GM12878 (cell line): ENCODE measurements at regions not wholly inside any gene's neighbourhood (a gene's known extent, or its start where the extent isn't known, plus 50 kb on each side); places are given as distances from the start of the nearest gene placed in this dataset.

Experiments used
- ATAC-seq: fragments of 200-7000 bp; cut with Tn5 transposase; 3 replicates; pipeline ENCODE4 v1.9.1; 2020; ENCODE audit warnings: mild to moderate bottlenecking, moderate library complexity
- BruUV-seq: library from RNA; stranded (reverse); fragments of 400-500 nt; replicated peaks from 2 replicates; lab custom pipeline; 2021; lab: Mats Ljungman, UMichigan
- CTCF ChIA-PET: fragments of 300-600 bp; sonication (Branson Sonifier 250); formaldehyde crosslinking; extraction: SDS; loops from one replicate; lab custom pipeline; 2021; ENCODE audit warnings: inconsistent platforms; lab: Yijun Ruan, JAX
- POLR2A ChIA-PET: fragments of 350-600 bp; formaldehyde crosslinking; extraction: SDS; loops from one replicate; lab custom pipeline; 2021; ENCODE audit warnings: inconsistent platforms; lab: Charles Lee
- RAD21 ChIA-PET: fragments of 300-600 bp; sonication (Branson Sonifier 250); formaldehyde crosslinking; loops from one replicate; lab custom pipeline; 2023; ENCODE audit warnings: antibody characterized with exemption; ENCODE audit not compliant: unreplicated experiment; lab: Charles Lee
- SMC1A ChIA-PET: fragments of 300-600 bp; sonication (Branson Sonifier 250); formaldehyde crosslinking; loops from one replicate; lab custom pipeline; 2023; ENCODE audit not compliant: unreplicated experiment, uncharacterized antibody; lab: Charles Lee
- DNase-seq: peaks from one replicate; pipeline ENCODE4 v3.0.0-alpha.2; 2011; ENCODE audit warnings: low read depth, low spot score
- FAIRE-seq: peaks from 3 replicates; lab custom pipeline; 2011; peaks lifted over from hg19 to GRCh38; lab: Jason Lieb, UNC
- H2AFZ ChIP-seq: 2 replicates; pipeline ENCODE4 v1.6.0; 2011; ENCODE audit warnings: low read depth, low read length, control low read depth; ENCODE audit not compliant: control insufficient read depth
- H3K27ac ChIP-seq: 2 replicates; pipeline ENCODE4 v1.5.1; 2011; ENCODE audit warnings: control low read depth; ENCODE audit not compliant: control insufficient read depth, insufficient read depth
- H3K27me3 ChIP-seq, 2 experiments: replicated peaks in 1 of 2; 2 replicates each; pipeline versions ENCODE4 v1.6.0 to v1.6.1; 2011; ENCODE audit warnings: low read length in 1 of 2; ENCODE audit not compliant: control insufficient read depth in 2 of 2, insufficient read depth in 2 of 2
- H3K36me3 ChIP-seq, 2 experiments: 2 replicates each; pipeline ENCODE4 v1.5.1; 2011; ENCODE audit warnings: low read length in 1 of 2; ENCODE audit not compliant: control insufficient read depth in 2 of 2, insufficient read depth in 2 of 2
- H3K4me1 ChIP-seq: 2 replicates; pipeline ENCODE4 v1.6.1; 2011; ENCODE audit warnings: mild to moderate bottlenecking, low read length, moderate library complexity, mixed read lengths; ENCODE audit not compliant: control insufficient read depth, insufficient read depth
- H3K4me2 ChIP-seq: 2 replicates; pipeline ENCODE4 v1.6.0; 2011; ENCODE audit warnings: control low read depth; ENCODE audit not compliant: control insufficient read depth, insufficient read depth
- H3K4me3 ChIP-seq: fragments of 200-600 bp; sonication (generic); 2 replicates; pipeline ENCODE4 v1.5.1; 2016
- H3K79me2 ChIP-seq: 2 replicates; pipeline ENCODE4 v1.6.0; 2011; ENCODE audit warnings: low read length; ENCODE audit not compliant: control insufficient read depth, insufficient read depth
- H3K9ac ChIP-seq: 2 replicates; pipeline ENCODE4 v1.8.0; 2011; ENCODE audit warnings: low read length, control low read depth, mixed read lengths; ENCODE audit not compliant: control insufficient read depth, insufficient read depth
- H3K9me3 ChIP-seq: replicated peaks from 3 replicates; pipeline ENCODE4 v1.5.1; 2011; ENCODE audit warnings: mild to moderate bottlenecking, low read length; ENCODE audit not compliant: control insufficient read depth, insufficient read depth
- H4K20me1 ChIP-seq: 2 replicates; pipeline ENCODE4 v1.6.0; 2011; ENCODE audit not compliant: control insufficient read depth, insufficient read depth
- CHD1 ChIP-seq: IDR thresholded peaks from 2 replicates; pipeline ENCODE4 v1.6.1; 2012; ENCODE audit warnings: low read depth, low read length, improper control_type of control experiment
- ETV6 ChIP-seq, 2 experiments: fragments of 450-650 bp in 1 of 2; IDR thresholded peaks in 1 of 2; conservative IDR thresholded peaks in 1 of 2; 2 replicates each; pipeline ENCODE4 v1.6.1; 2014; ENCODE audit warnings: antibody characterized with exemption in 1 of 2, borderline replicate concordance in 1 of 2, low read depth in 1 of 2, mild to moderate bottlenecking in 1 of 2, moderate library complexity in 1 of 2
- FOXK2 ChIP-seq: fragments of 450-650 bp; IDR thresholded peaks from 2 replicates; pipeline ENCODE4 v1.6.1; 2017; ENCODE audit warnings: mild to moderate bottlenecking, moderate library complexity
- IKZF2 ChIP-seq, 2 experiments: fragments of 450-650 bp; IDR thresholded peaks; 2 replicates each; pipeline ENCODE4 v1.6.1; 2017; ENCODE audit warnings: mild to moderate bottlenecking in 2 of 2, moderate library complexity in 2 of 2
- MTA2 ChIP-seq: fragments of 450-650 bp; IDR thresholded peaks from 2 replicates; pipeline ENCODE4 v1.6.1; 2016; ENCODE audit warnings: low read depth, mild to moderate bottlenecking, moderate library complexity
- NR2C1 ChIP-seq: fragments of 450-650 bp; IDR thresholded peaks from 2 replicates; pipeline ENCODE4 v1.6.1; 2017; ENCODE audit warnings: antibody characterized with exemption, mild to moderate bottlenecking, moderate library complexity
- NRF1 ChIP-seq: conservative IDR thresholded peaks from 2 replicates; pipeline ENCODE4 v1.6.1; 2011; ENCODE audit warnings: mild to moderate bottlenecking, low read depth, low read length, improper control_type of control experiment
- RB1 ChIP-seq: fragments of 450-650 bp; formaldehyde crosslinking; IDR thresholded peaks from 2 replicates; pipeline ENCODE4 v1.6.1; 2017; ENCODE audit warnings: mild to moderate bottlenecking, borderline replicate concordance
- RUNX3 ChIP-seq: IDR thresholded peaks from 2 replicates; pipeline ENCODE4 v1.6.1; 2012; ENCODE audit warnings: low read length, inconsistent platforms
- SMAD1 ChIP-seq: fragments of 450-650 bp; IDR thresholded peaks from 2 replicates; pipeline ENCODE4 v1.6.1; 2018; ENCODE audit warnings: mild to moderate bottlenecking, low read depth; ENCODE audit not compliant: partially characterized antibody
- STAT1 ChIP-seq: fragments of 450-650 bp; conservative IDR thresholded peaks from 2 replicates; pipeline ENCODE4 v1.6.1; 2014; ENCODE audit warnings: antibody characterized with exemption, mild to moderate bottlenecking
- YBX1 ChIP-seq: fragments of 450-650 bp; IDR thresholded peaks from 2 replicates; pipeline ENCODE4 v1.6.1; 2016; ENCODE audit warnings: antibody characterized with exemption
- WGBS: methylation state at CpG from one replicate; pipeline ENCODE4 v1.1.6; 2016; ENCODE audit warnings: low lambda C conversion rate; ENCODE audit not compliant: insufficient replicate concordance, insufficient coverage; ENCODE audit errors: missing lambda C conversion rate; 5-methylcytosine and 5-hydroxymethylcytosine counted together
- in situ Hi-C: fragments of 300-500 bp; cut with MboI; formaldehyde crosslinking; loops from 9 replicates; pipeline ENCODE4 v1.14.3; 2018; ENCODE audit warnings: mixed read lengths
- intact Hi-C: fragments of 100-400 bp; cut with micrococcal nuclease; formaldehyde crosslinking; loops from one replicate; pipeline ENCODE4 v1.14.2; 2022; ENCODE audit not compliant: unreplicated experiment
- TF ChIP-seq, protein P1 (sequence below): fragments of 450-650 bp; IDR thresholded peaks from 2 replicates; pipeline ENCODE4 v1.6.1; 2017; ENCODE audit warnings: borderline replicate concordance
- TF ChIP-seq, protein P2 (sequence below): IDR thresholded peaks from 2 replicates; pipeline ENCODE4 v1.6.1; 2011; ENCODE audit warnings: low read depth, low read length, improper control_type of control experiment, borderline replicate concordance
- TF ChIP-seq, protein P3 (sequence below): IDR thresholded peaks from 2 replicates; pipeline ENCODE4 v1.6.1; 2011; ENCODE audit warnings: low read depth, mild to moderate bottlenecking, low read length, moderate library complexity, borderline replicate concordance; ENCODE audit errors: extremely low read depth

DNA sequence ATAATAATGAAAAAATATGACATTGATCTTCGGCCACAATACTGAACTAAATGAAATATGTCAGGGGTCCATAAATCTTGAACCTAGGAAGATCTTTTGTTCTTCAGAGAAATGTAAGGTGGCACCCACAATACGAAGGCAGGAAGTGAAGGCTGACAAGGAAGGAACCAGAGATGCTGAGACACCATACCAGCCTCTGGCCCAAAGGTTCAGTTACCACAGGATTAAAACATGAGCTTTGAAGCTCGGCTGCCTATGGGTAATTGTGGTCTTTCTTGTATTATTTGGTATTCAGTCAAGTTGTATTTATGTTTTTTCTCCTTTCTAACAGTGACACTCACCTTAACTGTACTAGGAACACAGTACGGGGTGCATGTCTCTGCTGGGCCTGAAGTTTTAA lies 448.8 kb upstream of the SETBP1 start:
- no peak for DNase-seq
- H3K9me3 ChIP-seq, result no peaks in the 10 kb centered on the region
- intact Hi-C loops (no loop called here), in situ Hi-C loops (no loop called here)
- no peaks in the 10 kb centered on the region for H3K27me3 ChIP-seq
- WGBS, result 5% methylated on average over 4 of the region's 4 CpGs
- no peaks in the 10 kb centered on the region for H3K4me1 ChIP-seq
- ChIA-PET CTCF (no interaction called here), POLR2A (no interaction called here), SMC1A (no interaction called here), RAD21 (no interaction called here)
- H3K4me3 ChIP-seq, result no peak overlapping the region
- BruUV-seq, result no TSS peak
- H3K9ac ChIP-seq, result no peak overlapping the region
- FAIRE-seq, result no peak
- no peak overlapping the region for H3K27ac ChIP-seq
- H2AFZ ChIP-seq, result no peak overlapping the region
- H3K36me3 ChIP-seq, result no peaks in the 10 kb centered on the region
- no peak for ATAC-seq
- no peaks in the 10 kb centered on the region for H3K79me2 ChIP-seq
- H3K4me2 ChIP-seq, result no peak overlapping the region
- no peaks in the 10 kb centered on the region for H4K20me1 ChIP-seq
- TF ChIP-seq CHD1 (no peak), MTA2 (no peak), RB1 (no peak)

DNA sequence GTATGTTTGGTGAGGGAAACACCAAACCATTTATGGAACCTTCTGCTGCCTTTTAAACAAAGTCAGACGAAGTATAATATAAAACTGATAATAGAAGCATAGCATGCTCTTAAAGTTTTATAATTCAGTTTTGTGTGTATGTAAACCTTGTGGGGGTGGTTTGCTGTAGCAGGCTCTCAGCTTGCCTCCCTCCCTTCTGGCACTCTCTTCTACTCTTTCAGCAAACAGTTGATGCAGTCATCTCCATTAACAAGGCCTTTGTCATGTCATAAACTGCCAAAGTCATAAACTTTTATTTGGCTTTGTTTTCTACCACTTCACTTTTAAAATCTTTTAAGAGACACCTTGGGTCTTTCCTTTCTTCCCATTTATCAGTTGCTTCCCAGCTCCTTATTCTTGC lies 448.2 kb upstream of the SETBP1 start:
- no peak overlapping the region for H2AFZ ChIP-seq
- ATAC-seq, result no peak
- BruUV-seq, result no TSS peak
- no peak overlapping the region for H3K9ac ChIP-seq
- WGBS, result 0% methylated on average over 1 of the region's 1 CpG
- DNase-seq, result no peak
- CTCF ChIA-PET, result no interaction called here
- no peak overlapping the region for H3K4me2 ChIP-seq
- H3K4me1 ChIP-seq, result no peaks in the 10 kb centered on the region
- intact Hi-C loops, result no loop called here
- H3K79me2 ChIP-seq, result no peaks in the 10 kb centered on the region
- RAD21 ChIA-PET, result no interaction called here
- TF ChIP-seq, protein P1, sequence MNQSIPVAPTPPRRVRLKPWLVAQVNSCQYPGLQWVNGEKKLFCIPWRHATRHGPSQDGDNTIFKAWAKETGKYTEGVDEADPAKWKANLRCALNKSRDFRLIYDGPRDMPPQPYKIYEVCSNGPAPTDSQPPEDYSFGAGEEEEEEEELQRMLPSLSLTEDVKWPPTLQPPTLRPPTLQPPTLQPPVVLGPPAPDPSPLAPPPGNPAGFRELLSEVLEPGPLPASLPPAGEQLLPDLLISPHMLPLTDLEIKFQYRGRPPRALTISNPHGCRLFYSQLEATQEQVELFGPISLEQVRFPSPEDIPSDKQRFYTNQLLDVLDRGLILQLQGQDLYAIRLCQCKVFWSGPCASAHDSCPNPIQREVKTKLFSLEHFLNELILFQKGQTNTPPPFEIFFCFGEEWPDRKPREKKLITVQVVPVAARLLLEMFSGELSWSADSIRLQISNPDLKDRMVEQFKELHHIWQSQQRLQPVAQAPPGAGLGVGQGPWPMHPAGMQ, result no peak
- TF ChIP-seq IKZF2 (IDR thresholded peaks at IDR 0.05) (no peak), STAT1 (no peak), NR2C1 (no peak), RUNX3 (no peak), SMAD1 (no peak), ETV6 (conservative IDR thresholded peaks at IDR 0.05 in 1 of 2, IDR thresholded peaks at IDR 0.05 in 1 of 2; ENCODE audit: borderline replicate concordance in 1 of 2, low read depth in 1 of 2) (no peak), NRF1 (no peak), FOXK2 (no peak), YBX1 (no peak)
- TF ChIP-seq, protein P2, sequence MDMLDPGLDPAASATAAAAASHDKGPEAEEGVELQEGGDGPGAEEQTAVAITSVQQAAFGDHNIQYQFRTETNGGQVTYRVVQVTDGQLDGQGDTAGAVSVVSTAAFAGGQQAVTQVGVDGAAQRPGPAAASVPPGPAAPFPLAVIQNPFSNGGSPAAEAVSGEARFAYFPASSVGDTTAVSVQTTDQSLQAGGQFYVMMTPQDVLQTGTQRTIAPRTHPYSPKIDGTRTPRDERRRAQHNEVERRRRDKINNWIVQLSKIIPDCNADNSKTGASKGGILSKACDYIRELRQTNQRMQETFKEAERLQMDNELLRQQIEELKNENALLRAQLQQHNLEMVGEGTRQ, result no peak
- TF ChIP-seq, protein P3, sequence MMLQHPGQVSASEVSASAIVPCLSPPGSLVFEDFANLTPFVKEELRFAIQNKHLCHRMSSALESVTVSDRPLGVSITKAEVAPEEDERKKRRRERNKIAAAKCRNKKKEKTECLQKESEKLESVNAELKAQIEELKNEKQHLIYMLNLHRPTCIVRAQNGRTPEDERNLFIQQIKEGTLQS, result no peak
- H3K27ac ChIP-seq, result no peak overlapping the region
- H3K4me3 ChIP-seq, result no peak overlapping the region
- no peaks in the 10 kb centered on the region for H3K36me3 ChIP-seq
- no peaks in the 10 kb centered on the region for H3K9me3 ChIP-seq
- SMC1A ChIA-PET, result no interaction called here
- in situ Hi-C loops, result no loop called here
- no peak for FAIRE-seq
- POLR2A ChIA-PET, result no interaction called here
- no peaks in the 10 kb centered on the region for H3K27me3 ChIP-seq
- H4K20me1 ChIP-seq, result no peaks in the 10 kb centered on the region
